ENCODE measurements at regions not wholly inside any gene's neighbourhood (a gene's known extent, or its start where the extent isn't known, plus 50 kb on each side); places are given as distances from the start of the nearest gene placed in this dataset.
"Not testable (repeated sequence)": the region's sequence is repeated elsewhere in the genome, so short reads cannot be mapped to it uniquely, and the experiment has no call there.

GRCh38 chr6:67775333-67775732, 859.7 kb upstream of the ADGRB3 start:
- no peak for TF ChIP-seq CTCF (IDR thresholded peaks at IDR 0.05; ENCODE audit: control insufficient read depth, extremely low read depth, insufficient read depth)
- H3K4me3 ChIP-seq (ENCODE audit: low read depth, low read length), result no peak overlapping the region
- no peak for DNase-seq (ENCODE audit: low read depth)

GRCh38 chr6:67768972-67769371, 866.1 kb upstream of the ADGRB3 start:
- H3K4me3 ChIP-seq (ENCODE audit: low read depth, low read length), result no peak overlapping the region
- no peak for TF ChIP-seq CTCF (IDR thresholded peaks at IDR 0.05; ENCODE audit: control insufficient read depth, extremely low read depth, insufficient read depth)
- no peak for DNase-seq (ENCODE audit: low read depth)

GRCh38 chr6:67767046-67767822, 867.8 kb upstream of the ADGRB3 start:
- not testable (repeated sequence) for H3K4me3 ChIP-seq (ENCODE audit: low read depth, low read length); DNase-seq (ENCODE audit: low read depth)

- no peak for TF ChIP-seq CTCF (IDR thresholded peaks at IDR 0.05; ENCODE audit: control insufficient read depth, extremely low read depth, insufficient read depth)
- H3K4me3 ChIP-seq (ENCODE audit: low read depth, low read length), result no peak overlapping the region
- DNase-seq (ENCODE audit: low read depth), result no peak
Observed at GRCh38 chr6:67766057-67766456, 869.0 kb upstream of the ADGRB3 start.

- TF ChIP-seq CTCF (IDR thresholded peaks at IDR 0.05; ENCODE audit: control insufficient read depth, extremely low read depth, insufficient read depth), result no peak
- H3K4me3 ChIP-seq (ENCODE audit: low read depth, low read length), result no peak overlapping the region
- no peak for DNase-seq (ENCODE audit: low read depth)
Observed at GRCh38 chr6:67759001-67759400, 876.1 kb upstream of the ADGRB3 start.

GRCh38 chr6:67757465-67758033, 877.5 kb upstream of the ADGRB3 start:
- no peak overlapping the region for H3K4me3 ChIP-seq (ENCODE audit: low read depth, low read length)
- TF ChIP-seq CTCF (IDR thresholded peaks at IDR 0.05; ENCODE audit: control insufficient read depth, extremely low read depth, insufficient read depth), result no peak
- no peak for DNase-seq (ENCODE audit: low read depth)

- TF ChIP-seq CTCF (IDR thresholded peaks at IDR 0.05; ENCODE audit: control insufficient read depth, extremely low read depth, insufficient read depth), result no peak
- no peak for DNase-seq (ENCODE audit: low read depth)
- H3K4me3 ChIP-seq (ENCODE audit: low read depth, low read length), result no peak overlapping the region
Observed at GRCh38 chr6:67748521-67748920, 886.6 kb upstream of the ADGRB3 start.

Data from LNCaP clone FGC (cell line).